GM21717 (cell line): ENCODE measurements at regions not wholly inside any gene's neighbourhood (a gene's known extent, or its start where the extent isn't known, plus 50 kb on each side); places are given as distances from the start of the nearest gene placed in this dataset.

Source experiments
- ATAC-seq: cut with Tn5 transposase; IDR thresholded peaks from one replicate; pipeline ENCODE4 v1.9.1; 2021; ENCODE audit warnings: mild to moderate bottlenecking, moderate library complexity; ENCODE audit not compliant: unreplicated experiment

DNA sequence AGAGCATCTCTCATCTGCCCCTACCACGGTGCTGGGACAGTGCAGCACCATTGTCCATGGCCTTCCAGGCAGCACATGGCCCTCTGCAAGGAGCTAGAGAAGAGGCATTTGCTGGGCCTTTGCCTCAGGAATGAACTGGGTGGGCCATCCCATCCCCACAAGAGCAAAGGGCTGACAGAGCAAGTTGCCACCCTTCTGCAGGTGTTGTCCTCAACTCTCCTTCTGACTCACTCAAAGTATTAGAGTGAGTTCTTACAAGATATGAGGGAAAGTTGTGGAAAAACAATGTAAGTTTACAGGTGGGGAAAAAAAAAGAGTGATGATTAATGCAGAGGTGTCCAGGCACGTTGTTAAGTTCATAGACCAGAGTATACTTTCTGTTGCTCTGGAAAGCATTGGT is 261.2 kb downstream of the SKIDA1 start:
- no peak for ATAC-seq

DNA sequence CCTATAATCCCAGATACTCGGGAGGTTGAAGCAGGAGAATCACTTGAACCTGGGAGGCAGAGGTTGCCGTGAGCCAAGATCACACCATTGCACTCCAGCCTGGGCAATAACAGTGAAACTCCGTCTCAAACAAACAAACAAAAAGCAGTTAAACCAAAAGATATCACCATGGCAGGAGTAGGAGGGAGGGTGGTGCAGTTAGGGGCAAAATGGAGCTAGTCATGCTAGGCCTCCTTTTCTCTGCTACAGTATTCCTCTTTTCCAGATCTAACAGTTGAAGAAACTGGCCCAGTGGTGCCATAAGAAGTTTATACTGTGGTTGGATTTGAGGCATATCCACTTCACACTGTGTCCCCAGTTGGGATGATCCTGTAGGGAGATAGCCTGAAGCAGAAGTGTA is 261.6 kb downstream of the SKIDA1 start:
- ATAC-seq: no peak

DNA sequence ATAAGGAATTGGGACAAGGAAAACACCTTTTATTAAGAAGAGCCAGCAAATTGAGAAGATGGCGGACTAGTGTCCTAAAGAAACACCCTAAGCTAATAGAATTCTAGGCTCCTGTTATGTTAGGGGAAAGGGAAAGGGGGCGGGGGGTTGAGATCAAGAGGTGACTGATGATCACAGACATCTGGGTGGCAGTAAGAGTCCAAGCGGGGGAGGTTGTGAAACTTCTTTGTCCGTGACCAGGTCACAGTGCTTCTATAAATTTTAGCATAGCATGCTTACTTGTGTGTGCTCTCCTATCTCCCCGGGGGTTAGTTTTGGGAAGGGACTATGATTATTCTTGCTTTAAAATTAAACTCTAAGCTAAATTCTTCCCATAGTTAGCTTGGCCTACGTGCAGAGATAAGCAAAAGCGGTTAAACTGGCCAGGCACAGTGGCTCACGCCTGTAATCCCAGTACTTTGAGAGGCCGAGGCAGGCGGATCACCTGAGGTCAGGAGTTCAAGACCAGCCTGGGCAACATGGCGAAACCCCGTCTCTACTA is 262.1 kb downstream of the SKIDA1 start:
- no peak for ATAC-seq

DNA sequence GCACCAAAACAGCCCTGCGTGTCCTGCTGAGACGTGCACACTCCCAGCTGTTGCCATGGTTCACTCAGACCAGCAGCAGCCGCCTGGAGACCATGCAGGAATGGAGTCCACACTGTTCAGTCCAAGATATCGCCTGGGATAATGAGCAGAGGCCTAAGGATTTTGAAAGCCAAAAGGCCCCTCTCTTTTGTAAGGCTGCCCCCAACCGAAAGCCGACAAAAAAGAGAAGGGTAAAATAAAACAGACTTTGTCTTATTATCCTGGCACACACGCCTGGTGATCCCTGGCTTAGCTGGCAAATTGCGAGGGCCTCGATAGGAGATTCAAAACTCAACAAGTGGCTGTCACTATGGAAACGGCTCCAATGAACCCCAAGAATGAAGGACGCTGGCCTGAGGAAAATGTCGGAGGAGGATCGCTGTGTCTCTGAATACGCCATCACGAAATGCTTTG is 263.6 kb downstream of the SKIDA1 start:
- ATAC-seq: no peak

- no peak for ATAC-seq
These were observed 264.9 kb downstream of the SKIDA1 start for GRCh38 chr10:21260506-21261149.

- ATAC-seq: no peak
These were observed 265.4 kb downstream of the SKIDA1 start for GRCh38 chr10:21260066-21260465.

DNA sequence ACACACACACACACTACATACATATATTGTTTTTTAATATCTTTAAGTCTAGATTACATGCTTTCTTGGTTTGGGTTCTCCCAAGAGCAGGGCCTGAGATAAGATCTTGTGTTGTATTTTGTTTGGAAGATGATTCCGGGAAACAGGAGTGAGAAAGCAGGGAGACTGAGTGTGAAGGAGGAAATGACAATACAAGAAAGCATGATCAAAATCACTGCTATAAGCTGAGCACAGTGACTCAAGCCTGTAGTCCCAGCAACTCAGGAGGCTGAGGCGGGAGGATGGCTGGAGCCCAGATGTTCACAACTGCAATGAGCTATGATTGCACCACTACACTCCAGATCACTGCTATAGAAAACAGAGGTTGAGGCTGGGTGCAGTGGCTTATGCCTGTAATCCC is 267.6 kb downstream of the SKIDA1 start:
- ATAC-seq: no peak

GRCh38 chr10:21257191-21257590 is 268.3 kb downstream of the SKIDA1 start:
- no peak for ATAC-seq

GRCh38 chr10:21249435-21249834 is 276.0 kb downstream of the SKIDA1 start:
- ATAC-seq: no peak

- ATAC-seq: no peak
These were observed 277.9 kb downstream of the SKIDA1 start for GRCh38 chr10:21247592-21247991.

DNA sequence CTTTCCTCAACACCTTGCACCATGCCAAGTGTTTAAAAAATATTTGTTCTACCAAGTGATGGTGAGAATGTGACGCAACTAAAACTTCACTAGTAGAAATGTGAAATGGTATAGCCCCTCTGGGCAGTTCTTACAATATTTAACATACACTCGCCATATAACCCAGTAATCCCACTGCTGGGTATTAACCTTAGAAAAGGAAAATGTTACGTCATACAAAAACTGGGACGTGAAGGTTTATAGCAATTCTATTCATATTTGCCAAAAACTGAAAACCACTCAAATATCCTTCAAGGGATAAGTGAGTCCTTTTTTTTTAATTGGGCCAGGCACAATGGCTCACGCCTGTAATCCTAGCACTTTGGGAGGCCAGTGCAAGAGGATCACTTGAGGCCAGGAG is 279.3 kb downstream of the SKIDA1 start:
- no peak for ATAC-seq

- no peak for ATAC-seq
These were observed 281.7 kb downstream of the SKIDA1 start for GRCh38 chr10:21243748-21244257.

GRCh38 chr10:21242915-21243314 is 282.6 kb downstream of the SKIDA1 start:
- no peak for ATAC-seq

GRCh38 chr10:21238717-21239116 is 286.8 kb downstream of the SKIDA1 start:
- no peak for ATAC-seq

GRCh38 chr10:21238044-21238443 is 287.4 kb downstream of the SKIDA1 start:
- no peak for ATAC-seq

GRCh38 chr10:21234761-21235160 is 290.7 kb downstream of the SKIDA1 start:
- ATAC-seq: no peak

- peak; percentile 50 for ATAC-seq
These were observed 295.3 kb downstream of the SKIDA1 start for GRCh38 chr10:21230219-21230618.

DNA sequence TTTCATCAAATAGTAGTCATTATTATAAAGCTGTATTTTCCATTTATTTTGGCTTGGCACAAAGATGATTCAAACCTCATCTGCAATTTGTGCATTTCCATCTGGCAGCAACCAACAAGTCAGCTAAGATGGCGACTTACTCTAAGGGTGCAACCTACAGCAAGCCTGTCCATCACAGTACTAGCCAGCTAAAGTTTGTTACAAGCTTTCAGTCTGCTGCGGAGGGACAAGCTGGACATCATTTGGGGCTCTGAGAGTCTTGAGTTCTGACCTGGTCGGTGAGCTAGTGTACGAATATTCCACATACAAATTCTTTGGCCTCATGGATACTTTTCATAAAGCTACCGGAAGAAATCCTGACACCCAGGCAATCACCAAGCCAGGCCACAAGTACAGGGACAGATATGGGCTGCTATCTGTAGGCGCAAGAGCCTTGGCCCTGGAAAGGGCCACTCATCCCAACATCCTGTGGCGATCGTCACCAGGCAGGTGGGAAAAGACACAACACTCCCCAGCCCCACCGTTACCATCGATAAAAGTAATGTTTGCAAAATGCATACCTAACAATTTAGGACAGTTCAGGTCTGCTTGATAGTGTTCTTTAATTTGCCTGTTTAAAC is 307.6 kb downstream of the SKIDA1 start:
- ATAC-seq: no peak

DNA sequence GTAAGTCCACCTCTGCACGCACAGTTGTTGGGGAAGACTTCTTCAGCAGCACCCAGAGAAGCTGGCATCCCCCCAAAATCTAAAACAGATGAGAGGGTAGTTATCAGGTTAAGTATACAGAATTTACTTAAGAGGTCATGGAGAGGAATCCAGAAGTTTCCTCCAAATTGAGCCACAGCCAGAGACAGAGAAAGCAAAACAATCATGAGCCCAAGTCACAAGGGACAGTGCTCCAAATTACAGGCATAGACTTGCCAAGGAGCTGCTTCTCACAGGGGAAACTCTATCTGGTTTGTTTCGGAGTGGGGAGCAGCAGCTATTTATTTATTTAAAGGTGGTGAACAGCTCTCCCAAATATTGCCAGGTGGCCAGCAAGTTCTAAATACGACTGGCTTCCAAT is 308.4 kb downstream of the SKIDA1 start:
- ATAC-seq: no peak

DNA sequence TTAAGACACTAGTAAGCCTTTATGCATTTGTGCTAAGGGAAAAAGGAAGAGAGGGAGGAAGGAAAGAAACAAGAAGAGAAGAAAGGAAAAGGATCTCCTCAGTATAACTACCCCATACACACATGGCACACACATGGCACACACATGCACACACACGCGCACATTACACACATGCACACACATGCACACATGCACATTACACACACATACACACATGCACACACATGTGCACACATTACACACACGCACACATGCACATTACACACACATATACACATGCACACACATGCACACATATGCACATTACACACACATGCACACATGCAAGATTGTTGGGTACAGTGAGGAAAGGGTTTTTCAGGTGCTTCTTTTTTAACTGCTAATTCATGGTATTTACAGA is 311.2 kb downstream of the SKIDA1 start:
- ATAC-seq: no peak

DNA sequence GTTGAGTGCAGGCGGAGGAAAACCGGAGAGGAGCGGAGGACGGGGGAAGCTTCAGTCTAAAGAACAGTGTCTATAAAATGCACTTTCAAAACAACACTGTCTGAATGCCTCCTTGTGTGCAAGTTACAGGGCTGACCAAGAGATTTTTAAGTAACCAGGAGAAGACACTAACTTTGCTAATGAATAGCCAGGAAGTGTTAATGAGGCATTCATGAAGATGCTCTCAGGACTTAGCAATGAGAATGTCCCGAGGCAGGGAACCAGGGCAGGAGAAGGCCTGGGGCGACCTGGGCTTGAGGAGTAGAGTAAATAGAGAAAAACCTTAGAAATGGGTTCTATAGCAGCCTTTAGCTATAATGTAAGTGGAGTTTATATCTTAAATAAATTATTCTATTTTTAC is 312.1 kb downstream of the SKIDA1 start:
- ATAC-seq: no peak

DNA sequence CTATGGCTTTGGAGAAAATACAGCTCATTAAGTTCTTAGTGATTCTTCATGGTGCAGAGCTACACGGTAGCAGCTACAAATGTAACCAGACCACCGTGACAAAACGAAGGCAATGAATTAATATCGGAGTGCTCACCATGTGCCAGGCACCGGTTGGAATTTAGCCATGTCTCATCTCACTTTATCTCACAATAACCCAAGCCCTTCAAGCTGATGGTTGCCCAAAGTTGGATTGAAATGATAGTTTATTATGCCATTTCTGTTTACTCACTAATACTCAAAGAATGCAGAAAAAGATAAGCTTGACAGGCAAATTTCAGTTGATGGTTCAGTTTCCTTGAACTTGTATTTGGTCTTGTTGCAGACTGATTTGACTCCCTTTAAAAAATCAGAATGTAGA is 312.6 kb downstream of the SKIDA1 start:
- no peak for ATAC-seq
